ENCODE measurements at regions not wholly inside any gene's neighbourhood (a gene's known extent, or its start where the extent isn't known, plus 50 kb on each side); places are given as distances from the start of the nearest gene placed in this dataset.
"Not testable (repeated sequence)": the region's sequence is repeated elsewhere in the genome, so short reads cannot be mapped to it uniquely, and the experiment has no call there.

GRCh38 chr16:61421111-61421510 lies 615.1 kb downstream of the CDH8 start:
- DNase-seq, result no peak

- no peak for DNase-seq
Observed at GRCh38 chr16:61419791-61420190, 616.4 kb downstream of the CDH8 start.

- not testable (repeated sequence) for DNase-seq
Observed at GRCh38 chr16:61418802-61419201, 617.4 kb downstream of the CDH8 start.

- no peak for DNase-seq
Observed at GRCh38 chr16:61415126-61415525, 621.1 kb downstream of the CDH8 start.

GRCh38 chr16:61413021-61413420 lies 623.2 kb downstream of the CDH8 start:
- DNase-seq, result no peak

- DNase-seq, result no peak
Observed at GRCh38 chr16:61412562-61412961, 623.7 kb downstream of the CDH8 start.

- DNase-seq, result no peak
Observed at GRCh38 chr16:61409604-61410003, 626.6 kb downstream of the CDH8 start.

- no peak for DNase-seq
Observed at GRCh38 chr16:61403386-61403785, 632.9 kb downstream of the CDH8 start.

GRCh38 chr16:61391896-61392295 lies 644.3 kb downstream of the CDH8 start:
- no peak for DNase-seq

GRCh38 chr16:61390965-61391637 lies 645.1 kb downstream of the CDH8 start:
- DNase-seq, result no peak

- no peak for DNase-seq
Observed at GRCh38 chr16:61385392-61386071, 650.7 kb downstream of the CDH8 start.

GRCh38 chr16:61382435-61382834 lies 653.8 kb downstream of the CDH8 start:
- no peak for DNase-seq

GRCh38 chr16:61379311-61379710 lies 656.9 kb downstream of the CDH8 start:
- DNase-seq, result no peak

GRCh38 chr16:61374071-61374470 lies 662.2 kb downstream of the CDH8 start:
- no peak for DNase-seq

- no peak for DNase-seq
Observed at GRCh38 chr16:61371881-61372280, 664.4 kb downstream of the CDH8 start.

GRCh38 chr16:61371388-61371787 lies 664.9 kb downstream of the CDH8 start:
- DNase-seq, result no peak

- no peak for DNase-seq
Observed at GRCh38 chr16:61370564-61370963, 665.7 kb downstream of the CDH8 start.

GRCh38 chr16:61366006-61366405 lies 670.2 kb downstream of the CDH8 start:
- no peak for DNase-seq

- DNase-seq, result no peak
Observed at GRCh38 chr16:61364990-61365389, 671.2 kb downstream of the CDH8 start.

- DNase-seq, result no peak
Observed at GRCh38 chr16:61362585-61362984, 673.7 kb downstream of the CDH8 start.

- no peak for DNase-seq
Observed at GRCh38 chr16:61344791-61345190, 691.4 kb downstream of the CDH8 start.

- DNase-seq, result no peak
Observed at GRCh38 chr16:61332461-61332860, 703.8 kb downstream of the CDH8 start.

GRCh38 chr16:61324044-61324443 lies 712.2 kb downstream of the CDH8 start:
- DNase-seq, result no peak

GRCh38 chr16:61323456-61323855 lies 712.8 kb downstream of the CDH8 start:
- DNase-seq, result no peak

GRCh38 chr16:61320791-61321190 lies 715.4 kb downstream of the CDH8 start:
- no peak for DNase-seq

Measured in stimulated activated CD4-positive, alpha-beta T cell treated with anti-CD3 and anti-CD28 coated beads, Interleukin-15, amount 100 ng/mL, for 24 hours (primary cell).